ENCODE measurements at regions not wholly inside any gene's neighbourhood (a gene's known extent, or its start where the extent isn't known, plus 50 kb on each side); places are given as distances from the start of the nearest gene placed in this dataset.

GRCh38 chr5:106730912-106731311, 939.8 kb downstream of the EFNA5 start:
- no peak for DNase-seq (ENCODE audit: low spot score)
- in situ Hi-C loops (cut with MboI; ENCODE audit: low pct_unique_long_range_greater_than_20kb, low sequenced_read_pairs, unreplicated experiment) = no loop called here
- TF ChIP-seq CTCF (IDR thresholded peaks at IDR 0.05; ENCODE audit: extremely low read depth, insufficient read depth, missing control alignments) = no peak

- no peak for TF ChIP-seq CTCF (IDR thresholded peaks at IDR 0.05; ENCODE audit: extremely low read depth, insufficient read depth, missing control alignments)
- in situ Hi-C loops (cut with MboI; ENCODE audit: low pct_unique_long_range_greater_than_20kb, low sequenced_read_pairs, unreplicated experiment) = no loop called here
- DNase-seq (ENCODE audit: low spot score) = no peak
Observed at GRCh38 chr5:106730506-106730905, 940.2 kb downstream of the EFNA5 start.

- no peak for TF ChIP-seq CTCF (IDR thresholded peaks at IDR 0.05; ENCODE audit: extremely low read depth, insufficient read depth, missing control alignments)
- DNase-seq (ENCODE audit: low spot score) = no peak
- in situ Hi-C loops (cut with MboI; ENCODE audit: low pct_unique_long_range_greater_than_20kb, low sequenced_read_pairs, unreplicated experiment) = no loop called here
Observed at GRCh38 chr5:106728208-106728607, 942.5 kb downstream of the EFNA5 start.

GRCh38 chr5:106727071-106727470, 943.7 kb downstream of the EFNA5 start:
- in situ Hi-C loops (cut with MboI; ENCODE audit: low pct_unique_long_range_greater_than_20kb, low sequenced_read_pairs, unreplicated experiment) = no loop called here
- DNase-seq (ENCODE audit: low spot score) = no peak
- no peak for TF ChIP-seq CTCF (IDR thresholded peaks at IDR 0.05; ENCODE audit: extremely low read depth, insufficient read depth, missing control alignments)

DNA sequence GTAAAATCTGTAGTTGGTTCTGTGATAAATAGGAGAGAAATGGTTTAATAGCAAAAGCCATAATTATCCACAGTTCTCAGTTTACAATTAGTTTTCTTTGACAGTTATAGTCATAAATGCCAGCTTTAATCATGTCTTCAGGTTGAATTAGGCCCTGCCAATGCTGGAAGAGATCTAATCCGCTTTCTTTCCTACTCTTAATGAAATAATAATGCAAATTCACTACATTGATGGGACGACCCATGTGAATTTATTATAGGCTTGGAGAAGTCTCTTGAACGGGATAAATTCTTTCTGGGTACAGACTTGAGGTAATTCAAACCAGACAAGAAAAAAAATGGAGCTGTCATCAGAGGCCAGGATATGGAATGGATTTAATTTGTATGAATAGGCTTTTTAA, 950.4 kb downstream of the EFNA5 start:
- in situ Hi-C loops (cut with MboI; ENCODE audit: low pct_unique_long_range_greater_than_20kb, low sequenced_read_pairs, unreplicated experiment) = no loop called here
- TF ChIP-seq CTCF (IDR thresholded peaks at IDR 0.05; ENCODE audit: extremely low read depth, insufficient read depth, missing control alignments) = no peak
- DNase-seq (ENCODE audit: low spot score) = no peak

GRCh38 chr5:106699796-106700195, 970.9 kb downstream of the EFNA5 start:
- no peak for TF ChIP-seq CTCF (IDR thresholded peaks at IDR 0.05; ENCODE audit: extremely low read depth, insufficient read depth, missing control alignments)
- in situ Hi-C loops (cut with MboI; ENCODE audit: low pct_unique_long_range_greater_than_20kb, low sequenced_read_pairs, unreplicated experiment) = no loop called here
- no peak for DNase-seq (ENCODE audit: low spot score)

GRCh38 chr5:106699198-106699597, 971.5 kb downstream of the EFNA5 start:
- in situ Hi-C loops (cut with MboI; ENCODE audit: low pct_unique_long_range_greater_than_20kb, low sequenced_read_pairs, unreplicated experiment) = no loop called here
- TF ChIP-seq CTCF (IDR thresholded peaks at IDR 0.05; ENCODE audit: extremely low read depth, insufficient read depth, missing control alignments) = peak; percentile 33
- DNase-seq (ENCODE audit: low spot score) = no peak
